ENCODE measurements at regions not wholly inside any gene's neighbourhood (a gene's known extent, or its start where the extent isn't known, plus 50 kb on each side); places are given as distances from the start of the nearest gene placed in this dataset.

DNA sequence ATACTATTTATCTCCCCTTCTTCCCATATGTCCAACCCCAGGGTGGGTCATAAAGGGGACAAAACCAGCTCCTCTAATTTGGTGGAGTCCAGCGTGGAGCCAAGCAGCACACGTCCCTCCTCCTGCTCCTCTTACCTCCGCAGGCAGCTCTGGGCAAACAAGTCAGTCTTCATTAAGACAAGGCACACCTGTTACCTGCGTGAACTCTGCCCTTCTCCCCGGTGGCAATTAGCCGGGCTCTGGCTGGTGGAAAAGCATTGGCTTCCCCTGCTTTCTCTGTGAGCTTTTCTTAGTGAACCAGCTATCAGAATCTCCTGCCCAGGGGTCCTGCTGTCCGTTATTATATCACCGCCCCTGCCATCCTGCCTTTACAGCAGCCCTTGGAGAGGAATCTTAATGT is 418.7 kb upstream of the CADM1 start:
- Mint-ChIP-seq H3K27me3 (peaks cover 25% of the 10 kb centered on the region), H3K27ac (peak overlapping the region; percentile 22), H3K4me3 (ENCODE audit: low read depth) (no peak overlapping the region), H3K36me3 (ENCODE audit: insufficient read depth) (no peaks in the 10 kb centered on the region), H3K9me3 (ENCODE audit: low read depth) (no peaks in the 10 kb centered on the region), H3K4me1 (ENCODE audit: low read depth) (peaks cover 42% of the 10 kb centered on the region)
- DNase-seq (ENCODE audit: low spot score, unreplicated experiment), result peak; percentile 16
- no peak for TF ChIP-seq CTCF (IDR thresholded peaks at IDR 0.05; ENCODE audit: unreplicated experiment)

DNA sequence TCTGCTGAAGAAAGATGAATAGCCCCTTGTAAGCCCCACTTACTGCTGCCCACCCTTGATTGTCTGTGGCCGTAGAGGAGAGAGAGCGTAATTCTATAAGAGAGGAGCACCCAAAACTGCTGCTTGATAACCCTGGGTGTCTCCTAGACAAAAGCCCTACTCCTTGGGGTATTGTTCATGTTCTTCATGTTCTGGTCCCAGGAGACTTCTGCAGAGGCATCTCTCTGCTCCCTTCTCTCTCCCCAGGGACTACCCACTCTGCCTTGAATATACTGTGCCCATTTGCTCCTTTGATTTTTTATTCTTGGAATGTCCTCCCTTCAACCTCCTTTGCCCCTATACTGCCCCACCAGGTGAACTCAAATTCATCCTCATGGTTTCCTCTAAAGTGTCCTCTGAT is 417.8 kb upstream of the CADM1 start:
- Mint-ChIP-seq H3K4me1 (ENCODE audit: low read depth) (peaks cover 42% of the 10 kb centered on the region), H3K27ac (no peak overlapping the region), H3K9me3 (ENCODE audit: low read depth) (no peaks in the 10 kb centered on the region), H3K27me3 (peaks cover 20% of the 10 kb centered on the region), H3K4me3 (ENCODE audit: low read depth) (no peak overlapping the region), H3K36me3 (ENCODE audit: insufficient read depth) (no peaks in the 10 kb centered on the region)
- TF ChIP-seq CTCF (IDR thresholded peaks at IDR 0.05; ENCODE audit: unreplicated experiment), result no peak
- no peak for DNase-seq (ENCODE audit: low spot score, unreplicated experiment)

- Mint-ChIP-seq H3K36me3 (ENCODE audit: insufficient read depth) (no peaks in the 10 kb centered on the region), H3K27ac (no peak overlapping the region), H3K4me1 (ENCODE audit: low read depth) (peaks cover 42% of the 10 kb centered on the region), H3K4me3 (ENCODE audit: low read depth) (no peak overlapping the region), H3K27me3 (peaks cover 19% of the 10 kb centered on the region), H3K9me3 (ENCODE audit: low read depth) (no peaks in the 10 kb centered on the region)
- DNase-seq (ENCODE audit: low spot score, unreplicated experiment), result no peak
- TF ChIP-seq CTCF (IDR thresholded peaks at IDR 0.05; ENCODE audit: unreplicated experiment), result no peak
These were observed 417.3 kb upstream of the CADM1 start for GRCh38 chr11:115921540-115921939.

GRCh38 chr11:115920841-115921480 is 416.7 kb upstream of the CADM1 start:
- no peak for TF ChIP-seq CTCF (IDR thresholded peaks at IDR 0.05; ENCODE audit: unreplicated experiment)
- DNase-seq (ENCODE audit: low spot score, unreplicated experiment), result no peak
- no peaks in the 10 kb centered on the region for H3K9me3 Mint-ChIP-seq (ENCODE audit: low read depth)
- H3K27ac Mint-ChIP-seq, result no peak overlapping the region
- peaks cover 15% of the 10 kb centered on the region for H3K27me3 Mint-ChIP-seq
- peaks cover 42% of the 10 kb centered on the region for H3K4me1 Mint-ChIP-seq (ENCODE audit: low read depth)
- H3K36me3 Mint-ChIP-seq (ENCODE audit: insufficient read depth), result no peaks in the 10 kb centered on the region
- no peak overlapping the region for H3K4me3 Mint-ChIP-seq (ENCODE audit: low read depth)

GRCh38 chr11:115920092-115920461 is 415.9 kb upstream of the CADM1 start:
- Mint-ChIP-seq H3K27ac (no peak overlapping the region), H3K4me1 (ENCODE audit: low read depth) (peaks cover 50% of the 10 kb centered on the region), H3K9me3 (ENCODE audit: low read depth) (no peaks in the 10 kb centered on the region), H3K36me3 (ENCODE audit: insufficient read depth) (no peaks in the 10 kb centered on the region), H3K4me3 (ENCODE audit: low read depth) (no peak overlapping the region), H3K27me3 (peaks cover 15% of the 10 kb centered on the region)
- no peak for DNase-seq (ENCODE audit: low spot score, unreplicated experiment)
- no peak for TF ChIP-seq CTCF (IDR thresholded peaks at IDR 0.05; ENCODE audit: unreplicated experiment)

Measured in progenitor cell of endocrine pancreas (in vitro differentiated cells).